Lung (tissue), 11 donors: ENCODE measurements at regions not wholly inside any gene's neighbourhood (a gene's known extent, or its start where the extent isn't known, plus 50 kb on each side); places are given as distances from the start of the nearest gene placed in this dataset.
A peak's percentile ranks its signal among the peaks of the same experiment; 100 is the strongest.

Experiments
- ATAC-seq: fragments of 200-7000 bp; cut with Tn5 transposase; one replicate; pipeline ENCODE4 v1.9.1; 2020; ENCODE audit warnings: moderate number of reproducible peaks; ENCODE audit not compliant: insufficient read depth, low FRiP score
- DNase-seq, 3 donors: peaks; one replicate each; pipeline ENCODE4 v3.0.0-alpha.2; 2013 to 2017
- H3K27ac ChIP-seq, 2 donors: one replicate each; pipeline ENCODE4 v1.5.1; 2013; ENCODE audit warnings: mild to moderate bottlenecking in 2 of 2, moderate library complexity in 2 of 2, control low read depth in 1 of 2, inconsistent platforms in 1 of 2, low read depth in 1 of 2, low read length in 1 of 2
- H3K27me3 ChIP-seq, 3 donors: one replicate each; pipeline ENCODE4 v1.5.1; 2013; ENCODE audit warnings: low read length in 2 of 3; ENCODE audit not compliant: control insufficient read depth in 3 of 3, insufficient read depth in 3 of 3
- H3K36me3 ChIP-seq, 4 donors: one replicate each; pipeline ENCODE4 v1.5.1; 2013; ENCODE audit warnings: low read length in 4 of 4, mild to moderate bottlenecking in 1 of 4, moderate library complexity in 1 of 4; ENCODE audit not compliant: control insufficient read depth in 4 of 4, insufficient read depth in 4 of 4
- H3K4me1 ChIP-seq, 5 donors: one replicate each; pipeline ENCODE4 v1.5.1; 2013; ENCODE audit warnings: low read length in 5 of 5, mild to moderate bottlenecking in 2 of 5, moderate library complexity in 1 of 5; ENCODE audit not compliant: control insufficient read depth in 5 of 5, insufficient read depth in 5 of 5
- H3K4me3 ChIP-seq: one replicate; pipeline ENCODE4 v1.5.1; 2013; ENCODE audit warnings: mild to moderate bottlenecking, control low read depth, moderate library complexity
- H3K9ac ChIP-seq, 2 donors: one replicate each; pipeline ENCODE4 v1.5.1; 2013; ENCODE audit warnings: low read length in 2 of 2, control low read depth in 1 of 2; ENCODE audit not compliant: insufficient read depth in 1 of 2
- H3K9me3 ChIP-seq, 4 donors: one replicate each; pipeline ENCODE4 v1.5.1; 2013; ENCODE audit warnings: low read length in 3 of 4, mild to moderate bottlenecking in 1 of 4, moderate library complexity in 1 of 4; ENCODE audit not compliant: control insufficient read depth in 4 of 4, insufficient read depth in 3 of 4
- CTCF ChIP-seq: IDR thresholded peaks from 2 replicates; pipeline ENCODE4 v1.5.1; 2012; ENCODE audit warnings: mild to moderate bottlenecking; ENCODE audit errors: control extremely low read depth, extremely low read depth
- WGBS, 2 donors: extraction: QIAGEN DNeasy Blood & Tissue Kit; methylation state at CpG; one replicate each; pipeline ENCODE4 v1.1.7; 2013; 5-methylcytosine and 5-hydroxymethylcytosine counted together
- donor health status: control.
- donor health status: control.
- donor health status: Bipolar disorder and iron deficiency.
- donor health status: healthy.
- donor health status: DM: yes; HTN: yes; CAD: no.

DNA sequence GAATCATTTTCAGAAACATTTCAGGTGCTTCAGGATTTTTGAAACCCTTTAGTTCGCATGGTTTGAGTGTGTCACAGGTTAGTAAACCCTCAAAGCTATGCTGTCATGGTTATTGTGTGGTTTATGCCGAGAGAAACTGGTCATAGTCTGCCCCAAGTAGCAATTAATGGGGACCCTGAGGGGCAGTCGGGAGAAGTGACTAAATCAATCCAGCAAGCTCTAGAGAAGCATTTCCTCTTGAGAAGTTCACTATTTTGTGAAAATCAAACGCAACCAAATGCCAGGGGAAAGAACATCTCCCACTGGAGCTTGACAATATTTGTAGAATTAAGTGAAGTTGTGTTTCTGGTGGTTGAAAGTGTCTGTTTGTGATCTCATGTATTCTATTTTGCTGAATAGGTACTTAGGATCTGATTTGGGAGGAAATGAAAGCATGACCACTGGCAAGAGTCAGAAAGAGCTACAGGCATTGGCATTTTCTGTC, 63.0 kb upstream of the BACH1 start:
- no peak overlapping the region for H3K9ac ChIP-seq
- peaks cover 0 to 2% (median 0%) of the 10 kb centered on the region in 4 donors for H3K9me3 ChIP-seq
- no peak overlapping the region for H3K4me3 ChIP-seq
- no peaks in the 10 kb centered on the region for H3K27me3 ChIP-seq
- no peaks in the 10 kb centered on the region for H3K36me3 ChIP-seq
- no peak for TF ChIP-seq CTCF
- DNase-seq (no peak), ATAC-seq (no peak)
- 39 to 58% methylated on average over 4 of the region's 4 CpGs for WGBS, 2 donors
- peaks cover 0 to 16% (median 2%) of the 10 kb centered on the region in 5 donors for H3K4me1 ChIP-seq
- H3K27ac ChIP-seq: no peak overlapping the region

- no peak for TF ChIP-seq CTCF
- Histone ChIP-seq H3K4me1 (peaks cover 0 to 16% (median 2%) of the 10 kb centered on the region in 5 donors), H3K36me3 (no peaks in the 10 kb centered on the region), H3K9me3 (peaks cover 0 to 2% (median 0%) of the 10 kb centered on the region in 4 donors), H3K27ac (no peak overlapping the region), H3K27me3 (no peaks in the 10 kb centered on the region), H3K4me3 (no peak overlapping the region), H3K9ac (no peak overlapping the region)
- WGBS, 2 donors: 69 to 78% methylated on average over 2 of the region's 2 CpGs
- DNase-seq (no peak), ATAC-seq (no peak)
These were observed 62.5 kb upstream of the BACH1 start for GRCh38 chr21:29236201-29236600.

- Histone ChIP-seq H3K27me3 (no peaks in the 10 kb centered on the region), H3K9me3 (peaks cover 0 to 2% (median 0%) of the 10 kb centered on the region in 4 donors), H3K27ac (peak overlapping the region in 1 of 2 donors; percentile 58), H3K9ac (no peak overlapping the region), H3K4me3 (no peak overlapping the region), H3K36me3 (no peaks in the 10 kb centered on the region), H3K4me1 (peaks cover 0 to 16% (median 2%) of the 10 kb centered on the region in 5 donors)
- ATAC-seq (peak; percentile 14), DNase-seq (no peak)
- no peak for TF ChIP-seq CTCF
- 57 to 73% methylated on average over 3 of the region's 3 CpGs for WGBS, 2 donors
These were observed 61.3 kb upstream of the BACH1 start for GRCh38 chr21:29237110-29238052.
